B cell (primary cell): ENCODE measurements at regions not wholly inside any gene's neighbourhood (a gene's known extent, or its start where the extent isn't known, plus 50 kb on each side); places are given as distances from the start of the nearest gene placed in this dataset.

ENCODE experiments used
- ATAC-seq: fragments of 200-7000 bp; cut with Tn5 transposase; one replicate; pipeline ENCODE4 v1.10.0; 2021; ENCODE audit warnings: low read depth, mild to moderate bottlenecking, moderate number of reproducible peaks, moderate library complexity
- CTCF ChIA-PET: fragments of 350-600 bp; sonication (Branson Sonifier 250); formaldehyde crosslinking; loops from one replicate; lab custom pipeline; 2021; ENCODE audit warnings: antibody characterized with exemption, inconsistent platforms; lab: Charles Lee
- POLR2A ChIA-PET: fragments of 350-600 bp; sonication (Branson Sonifier 250); formaldehyde crosslinking; loops from one replicate; lab custom pipeline; 2021; ENCODE audit warnings: antibody characterized with exemption; lab: Charles Lee
- DNase-seq: peaks from one replicate; pipeline ENCODE4 v3.0.0; 2013
- H2AFZ ChIP-seq: 2 replicates; pipeline ENCODE4 v1.6.1; 2012; ENCODE audit warnings: mild to moderate bottlenecking, low read depth, low read length; ENCODE audit not compliant: insufficient read depth, poor library complexity, severe bottlenecking
- H3K27ac ChIP-seq, 2 donors: 1 replicate in 1 of 2; 2 replicates in 1 of 2; pipeline ENCODE4 v1.5.1; 2012 to 2013; ENCODE audit warnings: low read length in 2 of 2, mild to moderate bottlenecking in 2 of 2, moderate library complexity in 1 of 2
- H3K27me3 ChIP-seq, 4 experiments: fragments of 200-600 bp in 1 of 4; sonication (generic) in 1 of 4; replicated peaks in 1 of 4; 1 replicate in 2 of 4; 2 replicates in 2 of 4; pipeline versions ENCODE4 v1.6.1 to v1.7.0; 2013 to 2016; ENCODE audit warnings: low read length in 3 of 4, mild to moderate bottlenecking in 2 of 4, mixed read lengths in 1 of 4, moderate library complexity in 1 of 4; ENCODE audit not compliant: insufficient read depth in 4 of 4, control insufficient read depth in 3 of 4; ENCODE audit errors: control extremely low read depth in 1 of 4
- H3K36me3 ChIP-seq, 2 experiments: replicated peaks in 1 of 2; 1 replicate in 1 of 2; 2 replicates in 1 of 2; pipeline versions ENCODE4 v1.6.1 to v1.7.1; 2013; ENCODE audit warnings: low read length in 1 of 2; ENCODE audit not compliant: insufficient read depth in 2 of 2, control insufficient read depth in 1 of 2; ENCODE audit errors: control extremely low read depth in 1 of 2, extremely low read depth in 1 of 2
- H3K4me1 ChIP-seq, 2 donors: fragments of 200-600 bp in 1 of 2; sonication (generic) in 1 of 2; 1 replicate in 1 of 2; 2 replicates in 1 of 2; pipeline versions ENCODE4 v1.5.1 to v1.6.1; 2013 to 2017; ENCODE audit warnings: low read length in 2 of 2; ENCODE audit not compliant: control insufficient read depth in 2 of 2, insufficient read depth in 2 of 2
- H3K4me2 ChIP-seq: replicated peaks from 2 replicates; pipeline ENCODE3; 2012; ENCODE audit warnings: mild to moderate bottlenecking, low read depth, low read length; ENCODE audit not compliant: poor library complexity, severe bottlenecking
- H3K4me3 ChIP-seq, 5 experiments: fragments of 200-600 bp in 1 of 5; sonication (generic) in 1 of 5; 1 replicate in 3 of 5; 2 replicates in 2 of 5; pipeline versions ENCODE4 v1.5.1 to v1.7.0; 2011 to 2016; ENCODE audit warnings: low read length in 4 of 5, mild to moderate bottlenecking in 4 of 5, low read depth in 2 of 5, control low read depth in 1 of 5, moderate library complexity in 1 of 5; ENCODE audit not compliant: insufficient read depth in 1 of 5; ENCODE audit errors: control extremely low read depth in 1 of 5, extremely low read depth in 1 of 5
- H3K79me2 ChIP-seq: fragments of 200-600 bp; sonication (generic); one replicate; pipeline ENCODE4 v1.6.0; 2016; ENCODE audit warnings: low read length; ENCODE audit not compliant: control insufficient read depth, insufficient read depth
- H3K9ac ChIP-seq: fragments of 200-600 bp; sonication (generic); 2 replicates; pipeline ENCODE4 v1.6.1; 2017; ENCODE audit warnings: mild to moderate bottlenecking, low read length, moderate library complexity
- H3K9me3 ChIP-seq, 3 donors: one replicate each; pipeline versions ENCODE4 v1.6.1 to v1.7.1; 2013; ENCODE audit warnings: low read length in 2 of 3; ENCODE audit not compliant: control insufficient read depth in 2 of 3, insufficient read depth in 1 of 3; ENCODE audit errors: control extremely low read depth in 1 of 3
- H4K20me1 ChIP-seq: 2 replicates; pipeline ENCODE4 v1.6.0; 2012; ENCODE audit warnings: mild to moderate bottlenecking, low read length; ENCODE audit not compliant: insufficient read depth, control insufficient read depth, poor library complexity, severe bottlenecking
- H3K27ac Mint-ChIP-seq: one replicate; pipeline ENCODE4 v1.8.0; 2021; ENCODE audit warnings: mixed read lengths
- H3K27me3 Mint-ChIP-seq: one replicate; pipeline ENCODE4 v1.8.0; 2021; ENCODE audit warnings: mixed read lengths
- H3K4me1 Mint-ChIP-seq: one replicate; pipeline ENCODE4 v1.8.0; 2021; ENCODE audit warnings: mixed read lengths
- H3K4me3 Mint-ChIP-seq: one replicate; pipeline ENCODE4 v1.8.0; 2021; ENCODE audit warnings: mixed read lengths
- H3K9me3 Mint-ChIP-seq: one replicate; pipeline ENCODE4 v1.8.0; 2022; ENCODE audit warnings: mixed read lengths; ENCODE audit not compliant: insufficient read depth
- CTCF ChIP-seq: fragments of 200-600 bp; IDR thresholded peaks from one replicate; pipeline ENCODE4 v1.8.0; 2022; ENCODE audit warnings: antibody characterized with exemption, mild to moderate bottlenecking
- EZH2 ChIP-seq: IDR thresholded peaks from 2 replicates; pipeline ENCODE4 v1.6.1; 2012; ENCODE audit warnings: borderline replicate concordance, low read depth, mild to moderate bottlenecking, moderate library complexity, low read length; ENCODE audit not compliant: insufficient read depth, poor library complexity, severe bottlenecking
- WGBS: methylation state at CpG from one replicate; pipeline ENCODE4 v1.1.5; 2013; ENCODE audit warnings: missing lambda C conversion rate; ENCODE audit not compliant: insufficient coverage; 5-methylcytosine and 5-hydroxymethylcytosine counted together
- intact Hi-C: fragments of 100-400 bp; cut with micrococcal nuclease; formaldehyde crosslinking; loops from one replicate; pipeline ENCODE4 v1.10.0; 2022

DNA sequence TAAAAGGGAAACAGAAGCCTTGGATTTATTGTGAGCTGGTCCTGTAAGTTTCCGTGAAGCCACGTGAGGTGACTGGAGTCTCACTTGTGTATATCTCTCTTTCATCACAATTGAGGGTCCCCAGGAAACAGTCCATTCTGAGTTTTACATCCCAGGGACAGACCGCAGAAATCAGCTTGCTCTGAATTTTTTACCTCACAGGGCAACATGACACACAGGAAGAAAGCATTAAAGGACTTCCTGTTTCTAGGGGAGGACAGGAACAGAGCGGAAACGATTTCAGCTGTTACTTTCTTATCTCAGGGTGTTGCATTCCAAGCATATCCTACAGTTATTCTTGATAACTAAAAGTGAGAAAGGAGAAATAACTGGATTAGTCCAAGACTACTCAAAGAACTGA lies 553.5 kb downstream of the TRAM1L1 start:
- H3K9me3 ChIP-seq = no peaks in the 10 kb centered on the region
- WGBS = no CpG with 5 or more reads among the region's 5 CpGs
- ChIA-PET POLR2A (no interaction called here), CTCF (no interaction called here)
- TF ChIP-seq EZH2 = no peak
- no peak for TF ChIP-seq CTCF
- Mint-ChIP-seq H3K27ac (no peak overlapping the region), H3K9me3 (no peaks in the 10 kb centered on the region), H3K27me3 (no peaks in the 10 kb centered on the region), H3K4me1 (no peaks in the 10 kb centered on the region), H3K4me3 (no peak overlapping the region)
- H3K4me1 ChIP-seq = no peaks in the 10 kb centered on the region
- intact Hi-C loops = no loop called here
- H4K20me1 ChIP-seq = no peaks in the 10 kb centered on the region
- no peaks in the 10 kb centered on the region for H3K27me3 ChIP-seq
- H3K4me3 ChIP-seq = no peak overlapping the region
- no peak overlapping the region for H3K27ac ChIP-seq
- ATAC-seq (no peak), DNase-seq (no peak)
- no peak overlapping the region for H3K4me2 ChIP-seq
- H3K36me3 ChIP-seq = no peaks in the 10 kb centered on the region
- H3K79me2 ChIP-seq = no peaks in the 10 kb centered on the region
- H3K9ac ChIP-seq = no peak overlapping the region
- no peak overlapping the region for H2AFZ ChIP-seq

GRCh38 chr4:116531026-116531425 lies 554.4 kb downstream of the TRAM1L1 start:
- Histone ChIP-seq H3K4me2 (no peak overlapping the region), H3K4me3 (no peak overlapping the region), H3K4me1 (no peaks in the 10 kb centered on the region), H3K36me3 (no peaks in the 10 kb centered on the region), H3K9me3 (no peaks in the 10 kb centered on the region), H2AFZ (no peak overlapping the region), H3K9ac (no peak overlapping the region), H3K27ac (no peak overlapping the region), H4K20me1 (no peaks in the 10 kb centered on the region), H3K27me3 (no peaks in the 10 kb centered on the region), H3K79me2 (no peaks in the 10 kb centered on the region)
- DNase-seq (no peak), ATAC-seq (no peak)
- POLR2A ChIA-PET = no interaction called here
- intact Hi-C loops = no loop called here
- Mint-ChIP-seq H3K27me3 (no peaks in the 10 kb centered on the region), H3K4me3 (no peak overlapping the region), H3K9me3 (no peaks in the 10 kb centered on the region), H3K27ac (no peak overlapping the region), H3K4me1 (no peaks in the 10 kb centered on the region)
- WGBS = 20% methylated on average over 1 of the region's 3 CpGs
- TF ChIP-seq CTCF (no peak), EZH2 (no peak)
- CTCF ChIA-PET = no interaction called here
